GM12892 (cell line): ENCODE measurements at regions not wholly inside any gene's neighbourhood (a gene's known extent, or its start where the extent isn't known, plus 50 kb on each side); places are given as distances from the start of the nearest gene placed in this dataset.

Experiments used
- POLR2A ChIP-seq: IDR thresholded peaks from 2 replicates; pipeline ENCODE4 v1.6.1; 2011; ENCODE audit warnings: low read depth, low read length, control low read depth
- TAF1 ChIP-seq: IDR thresholded peaks from 2 replicates; pipeline ENCODE4 v1.6.1; 2011; ENCODE audit warnings: low read depth, mild to moderate bottlenecking, control low read depth, low read length, borderline replicate concordance

DNA sequence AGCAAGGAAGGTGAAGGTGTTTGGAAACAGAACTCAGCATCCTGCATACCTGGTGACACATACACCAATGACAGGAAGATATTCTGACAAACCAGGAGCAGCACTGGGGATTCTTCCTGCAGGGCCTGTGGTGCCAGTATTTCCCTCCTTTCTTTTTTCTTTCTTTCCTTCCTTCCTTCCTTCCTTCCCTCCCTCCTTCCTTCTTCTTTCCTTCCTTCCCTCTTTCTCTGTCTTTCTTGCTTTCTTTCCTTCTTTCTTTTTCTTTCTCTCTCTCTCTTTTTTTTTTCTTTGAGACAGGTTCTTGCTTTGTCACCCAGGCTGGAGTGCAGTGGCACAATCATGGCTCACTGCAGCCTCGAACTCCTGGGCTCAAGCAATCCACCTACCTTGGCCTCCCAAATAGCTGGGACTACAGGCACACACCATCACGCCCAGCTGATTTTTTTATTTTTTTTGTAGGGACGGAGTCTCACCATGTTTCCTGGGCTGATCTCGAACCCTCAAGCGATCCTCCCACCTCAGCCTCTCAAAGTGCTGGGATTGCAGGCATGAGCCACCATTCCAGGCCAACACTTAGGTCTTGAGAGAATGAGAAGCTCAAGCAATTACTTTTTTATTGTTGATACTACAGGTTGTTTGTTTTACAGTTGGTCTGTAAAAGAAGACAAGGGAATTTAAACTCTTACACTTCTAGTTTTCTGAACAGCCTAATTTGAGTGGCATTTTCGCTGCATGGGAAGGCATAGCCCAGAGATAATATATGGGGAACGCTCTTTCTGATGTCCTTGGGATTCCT is 54.7 kb upstream of the GATA6 start:
- TF ChIP-seq TAF1: no peak
- TF ChIP-seq POLR2A: no peak
